Ascending aorta (tissue), 2 donors: ENCODE measurements at regions not wholly inside any gene's neighbourhood (a gene's known extent, or its start where the extent isn't known, plus 50 kb on each side); places are given as distances from the start of the nearest gene placed in this dataset.

ENCODE experiments used
- DNase-seq, 2 donors: peaks; one replicate each; pipeline ENCODE4 v3.0.0-alpha.2; 2019; ENCODE audit warnings: low spot score in 2 of 2
- H3K27ac ChIP-seq, 2 donors: fragments of 200-600 bp; sonication (generic); one replicate each; pipeline ENCODE4 v1.5.1; 2016 to 2017; ENCODE audit warnings: mild to moderate bottlenecking in 1 of 2
- H3K27me3 ChIP-seq: fragments of 200-600 bp; sonication (generic); one replicate; pipeline ENCODE4 v1.5.1; 2017
- H3K36me3 ChIP-seq, 2 donors: fragments of 200-600 bp; sonication (generic); one replicate each; pipeline ENCODE4 v1.5.1; 2016
- H3K4me1 ChIP-seq, 2 donors: fragments of 200-600 bp; sonication (generic); one replicate each; pipeline ENCODE4 v1.5.1; 2016 to 2017; ENCODE audit warnings: mild to moderate bottlenecking in 1 of 2
- H3K4me3 ChIP-seq, 2 donors: fragments of 200-600 bp; sonication (generic); one replicate each; pipeline ENCODE4 v1.5.1; 2016 to 2017; ENCODE audit warnings: mild to moderate bottlenecking in 1 of 2
- H3K9me3 ChIP-seq, 2 donors: fragments of 200-600 bp; sonication (generic); one replicate each; pipeline ENCODE4 v1.5.1; 2016
- intact Hi-C: fragments of 100-400 bp; cut with DNase I; formaldehyde crosslinking; loops from one replicate; pipeline ENCODE4 v1.15.1; 2023
- TF ChIP-seq, protein P1 (sequence below), 3 experiments: fragments of 200-600 bp in 2 of 3; fragments of 450-650 bp in 1 of 3; sonication (generic) in 2 of 3; IDR thresholded peaks; one replicate each; pipeline ENCODE4 v1.5.1; 2016 to 2019; ENCODE audit warnings: antibody characterized with exemption in 3 of 3, mild to moderate bottlenecking in 1 of 3, moderate library complexity in 1 of 3

DNA sequence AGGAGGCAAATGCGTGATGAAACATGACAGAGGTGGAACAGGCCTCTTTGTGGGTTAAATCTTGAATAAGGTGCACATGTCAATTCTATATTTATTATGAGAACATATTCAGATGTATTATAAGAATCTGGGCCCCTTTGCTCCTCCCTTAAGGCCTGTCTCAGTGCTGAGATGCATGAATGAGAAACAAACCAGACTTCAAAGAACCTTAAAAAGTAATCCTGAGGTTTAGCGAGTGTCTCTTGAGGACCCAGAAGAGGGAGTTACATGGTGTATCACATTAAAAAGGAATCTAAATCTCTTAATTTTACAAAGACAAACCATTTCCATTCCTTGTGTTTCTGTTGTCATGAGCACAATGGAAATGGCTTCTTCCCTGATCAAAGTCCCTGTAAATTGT, 170.9 kb upstream of the TBC1D5 start:
- Histone ChIP-seq H3K9me3 (no peaks in the 10 kb centered on the region), H3K27me3 (no peaks in the 10 kb centered on the region), H3K27ac (no peak overlapping the region), H3K36me3 (no peaks in the 10 kb centered on the region), H3K4me1 (no peaks in the 10 kb centered on the region), H3K4me3 (no peak overlapping the region)
- intact Hi-C loops: no loop called here
- no peak for DNase-seq
- TF ChIP-seq, protein P1, sequence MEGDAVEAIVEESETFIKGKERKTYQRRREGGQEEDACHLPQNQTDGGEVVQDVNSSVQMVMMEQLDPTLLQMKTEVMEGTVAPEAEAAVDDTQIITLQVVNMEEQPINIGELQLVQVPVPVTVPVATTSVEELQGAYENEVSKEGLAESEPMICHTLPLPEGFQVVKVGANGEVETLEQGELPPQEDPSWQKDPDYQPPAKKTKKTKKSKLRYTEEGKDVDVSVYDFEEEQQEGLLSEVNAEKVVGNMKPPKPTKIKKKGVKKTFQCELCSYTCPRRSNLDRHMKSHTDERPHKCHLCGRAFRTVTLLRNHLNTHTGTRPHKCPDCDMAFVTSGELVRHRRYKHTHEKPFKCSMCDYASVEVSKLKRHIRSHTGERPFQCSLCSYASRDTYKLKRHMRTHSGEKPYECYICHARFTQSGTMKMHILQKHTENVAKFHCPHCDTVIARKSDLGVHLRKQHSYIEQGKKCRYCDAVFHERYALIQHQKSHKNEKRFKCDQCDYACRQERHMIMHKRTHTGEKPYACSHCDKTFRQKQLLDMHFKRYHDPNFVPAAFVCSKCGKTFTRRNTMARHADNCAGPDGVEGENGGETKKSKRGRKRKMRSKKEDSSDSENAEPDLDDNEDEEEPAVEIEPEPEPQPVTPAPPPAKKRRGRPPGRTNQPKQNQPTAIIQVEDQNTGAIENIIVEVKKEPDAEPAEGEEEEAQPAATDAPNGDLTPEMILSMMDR (IDR thresholded peaks at IDR 0.05): no peak

DNA sequence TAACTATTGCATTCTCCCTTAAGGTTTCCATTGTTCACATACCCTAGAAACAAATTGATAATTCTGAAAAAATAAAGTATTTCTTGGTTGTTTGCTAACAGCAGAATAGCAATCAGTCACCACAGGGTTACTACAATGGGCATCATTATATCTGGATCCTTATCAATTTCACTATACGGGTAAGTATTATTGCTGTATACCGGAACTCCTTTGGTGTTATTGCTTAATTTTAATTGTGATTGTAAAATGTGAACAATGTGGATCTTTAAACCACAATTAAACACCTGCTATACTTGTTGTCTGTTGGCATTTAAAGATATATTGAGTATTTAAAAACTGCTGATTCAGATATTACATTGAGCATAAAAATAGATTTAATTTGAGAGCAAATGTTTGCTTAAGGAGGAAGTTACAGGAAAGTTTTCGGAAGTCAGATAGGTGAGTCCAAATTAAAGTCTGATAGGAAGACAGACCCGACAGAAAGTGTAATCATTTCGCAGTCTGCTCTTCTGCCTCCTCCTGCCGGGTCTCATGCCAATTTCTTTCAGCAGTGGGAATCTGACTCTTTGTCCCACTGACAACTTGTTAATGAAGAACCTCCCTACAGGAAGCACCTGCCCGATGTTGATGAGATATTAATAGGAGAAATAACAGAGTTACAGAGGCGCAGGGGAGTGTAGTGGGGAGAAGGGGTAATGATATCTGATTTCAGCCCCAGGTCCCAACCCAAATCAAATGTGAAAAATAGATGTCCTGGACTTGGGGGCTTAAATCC, 169.7 kb upstream of the TBC1D5 start:
- TF ChIP-seq, protein P1 (IDR thresholded peaks at IDR 0.05): no peak
- Histone ChIP-seq H3K36me3 (no peaks in the 10 kb centered on the region), H3K4me3 (no peak overlapping the region), H3K27ac (no peak overlapping the region), H3K4me1 (no peaks in the 10 kb centered on the region), H3K27me3 (no peaks in the 10 kb centered on the region), H3K9me3 (no peaks in the 10 kb centered on the region)
- intact Hi-C loops: no loop called here
- DNase-seq: no peak

DNA sequence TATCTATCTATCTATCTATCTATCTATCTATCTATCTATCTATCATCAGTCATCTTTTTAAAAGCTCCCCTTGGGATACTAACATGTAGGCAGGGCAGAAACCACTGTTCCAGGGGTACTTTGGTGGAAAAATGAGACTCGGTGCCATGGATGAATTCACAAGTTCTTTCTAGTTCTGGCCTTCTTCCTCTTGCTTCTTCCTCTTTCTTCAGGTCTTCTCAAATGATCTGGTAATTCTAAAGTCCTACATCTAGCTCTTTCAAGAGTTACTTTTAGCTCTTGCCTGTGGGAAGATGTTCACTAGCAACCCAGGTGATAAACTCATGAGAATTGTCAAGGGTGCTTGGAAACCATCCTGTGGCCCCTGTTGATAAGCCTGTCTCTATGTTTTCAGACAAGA, 168.5 kb upstream of the TBC1D5 start:
- H3K27ac ChIP-seq: no peak overlapping the region
- no peaks in the 10 kb centered on the region for H3K4me1 ChIP-seq
- DNase-seq: no peak
- H3K9me3 ChIP-seq: no peaks in the 10 kb centered on the region
- H3K4me3 ChIP-seq: no peak overlapping the region
- intact Hi-C loops: no loop called here
- TF ChIP-seq, protein P1 (IDR thresholded peaks at IDR 0.05): no peak
- H3K27me3 ChIP-seq: no peaks in the 10 kb centered on the region
- H3K36me3 ChIP-seq: no peaks in the 10 kb centered on the region

DNA sequence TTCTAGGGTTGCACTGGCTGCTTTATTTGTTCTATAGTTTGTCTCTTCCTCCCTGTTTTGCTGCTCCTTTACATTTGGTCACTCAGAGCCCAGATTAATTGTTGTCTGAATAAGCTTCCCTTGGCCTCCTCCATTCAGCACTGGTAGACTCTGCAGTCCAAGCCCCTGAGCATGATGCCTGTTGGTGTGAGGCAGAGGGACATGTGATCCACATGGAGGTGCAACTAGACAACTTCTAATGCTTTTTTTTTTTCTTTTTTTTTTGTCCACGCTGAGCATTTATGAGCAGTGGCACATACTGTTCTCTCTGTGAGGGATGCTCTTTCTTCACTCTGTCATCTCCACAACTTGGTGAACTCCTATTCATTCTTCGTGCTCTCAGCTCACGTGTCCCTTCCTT, 167.3 kb upstream of the TBC1D5 start:
- no peak for DNase-seq
- Histone ChIP-seq H3K36me3 (no peaks in the 10 kb centered on the region), H3K4me1 (no peaks in the 10 kb centered on the region), H3K4me3 (no peak overlapping the region), H3K27ac (no peak overlapping the region), H3K9me3 (no peaks in the 10 kb centered on the region), H3K27me3 (no peaks in the 10 kb centered on the region)
- TF ChIP-seq, protein P1 (IDR thresholded peaks at IDR 0.05): no peak
- intact Hi-C loops: no loop called here

DNA sequence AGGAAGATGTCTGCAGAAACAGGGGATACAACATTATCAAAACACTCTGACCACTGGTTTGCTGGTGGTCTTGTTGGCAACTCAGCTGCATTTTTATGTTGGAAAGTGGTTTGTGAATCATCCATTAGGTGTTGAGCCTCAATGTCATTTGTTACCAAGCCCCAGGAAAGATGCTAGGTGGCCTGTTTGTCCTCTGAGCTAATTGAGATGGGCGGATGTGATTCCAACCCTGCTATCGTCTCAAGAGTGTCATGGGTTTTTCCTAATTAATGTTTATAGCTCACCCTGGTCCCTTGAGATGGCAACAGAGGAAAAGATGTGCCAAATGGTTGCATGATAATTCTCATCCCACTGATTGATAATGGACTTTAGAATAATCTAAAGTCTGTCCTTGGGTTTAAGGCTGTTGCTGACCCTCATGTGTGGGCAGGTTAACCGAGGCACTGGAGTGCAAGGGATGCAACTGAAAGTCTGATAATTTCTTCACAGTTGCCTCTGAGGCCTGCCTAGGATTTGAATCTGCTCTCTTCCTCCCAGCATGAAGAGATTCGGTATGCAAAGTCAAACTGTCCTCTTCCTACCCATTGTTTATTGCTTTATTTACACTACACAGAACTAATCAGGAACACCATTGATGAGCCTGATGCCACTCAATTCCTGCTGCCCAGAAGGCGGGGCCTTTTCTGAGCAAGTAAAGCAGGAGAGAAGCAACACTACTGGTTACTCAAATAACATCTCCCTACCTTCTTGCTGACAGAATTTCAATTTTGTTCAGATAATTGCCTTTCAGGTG, 166.2 kb upstream of the TBC1D5 start:
- no peak overlapping the region for H3K4me3 ChIP-seq
- no peak overlapping the region for H3K27ac ChIP-seq
- H3K27me3 ChIP-seq: no peaks in the 10 kb centered on the region
- no peaks in the 10 kb centered on the region for H3K4me1 ChIP-seq
- TF ChIP-seq, protein P1 (IDR thresholded peaks at IDR 0.05): no peak
- no peaks in the 10 kb centered on the region for H3K9me3 ChIP-seq
- intact Hi-C loops: no loop called here
- H3K36me3 ChIP-seq: no peaks in the 10 kb centered on the region
- DNase-seq: no peak
